ENCODE measurements at regions not wholly inside any gene's neighbourhood (a gene's known extent, or its start where the extent isn't known, plus 50 kb on each side); places are given as distances from the start of the nearest gene placed in this dataset.

GRCh38 chr18:28802546-28802945 lies 625.6 kb upstream of the CDH2 start:
- no peak for TF ChIP-seq ZNF791 (tag by site-specific recombination; IDR thresholded peaks at IDR 0.05)
- TF ChIP-seq, protein P1, sequence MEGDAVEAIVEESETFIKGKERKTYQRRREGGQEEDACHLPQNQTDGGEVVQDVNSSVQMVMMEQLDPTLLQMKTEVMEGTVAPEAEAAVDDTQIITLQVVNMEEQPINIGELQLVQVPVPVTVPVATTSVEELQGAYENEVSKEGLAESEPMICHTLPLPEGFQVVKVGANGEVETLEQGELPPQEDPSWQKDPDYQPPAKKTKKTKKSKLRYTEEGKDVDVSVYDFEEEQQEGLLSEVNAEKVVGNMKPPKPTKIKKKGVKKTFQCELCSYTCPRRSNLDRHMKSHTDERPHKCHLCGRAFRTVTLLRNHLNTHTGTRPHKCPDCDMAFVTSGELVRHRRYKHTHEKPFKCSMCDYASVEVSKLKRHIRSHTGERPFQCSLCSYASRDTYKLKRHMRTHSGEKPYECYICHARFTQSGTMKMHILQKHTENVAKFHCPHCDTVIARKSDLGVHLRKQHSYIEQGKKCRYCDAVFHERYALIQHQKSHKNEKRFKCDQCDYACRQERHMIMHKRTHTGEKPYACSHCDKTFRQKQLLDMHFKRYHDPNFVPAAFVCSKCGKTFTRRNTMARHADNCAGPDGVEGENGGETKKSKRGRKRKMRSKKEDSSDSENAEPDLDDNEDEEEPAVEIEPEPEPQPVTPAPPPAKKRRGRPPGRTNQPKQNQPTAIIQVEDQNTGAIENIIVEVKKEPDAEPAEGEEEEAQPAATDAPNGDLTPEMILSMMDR (tag by site-specific recombination; IDR thresholded peaks at IDR 0.05): no peak
